ENCODE measurements at regions not wholly inside any gene's neighbourhood (a gene's known extent, or its start where the extent isn't known, plus 50 kb on each side); places are given as distances from the start of the nearest gene placed in this dataset.
"Not testable (repeated sequence)": the region's sequence is repeated elsewhere in the genome, so short reads cannot be mapped to it uniquely, and the experiment has no call there.

GRCh38 chr2:142502402-142502801 is 371.6 kb upstream of the LRP1B start:
- Histone ChIP-seq H3K4me1 (ENCODE audit: low read depth) (no peaks in the 10 kb centered on the region), H3K9me3 (no peaks in the 10 kb centered on the region), H3K4me3 (no peak overlapping the region), H3K36me3 (ENCODE audit: low read depth) (no peaks in the 10 kb centered on the region)
- no peak for TF ChIP-seq CTCF (IDR thresholded peaks at IDR 0.05)
- ATAC-seq (no peak), DNase-seq (no peak)
- intact Hi-C loops (cut with DNase I, micrococcal nuclease), result no loop called here

GRCh38 chr2:142495141-142495540 is 364.3 kb upstream of the LRP1B start:
- Histone ChIP-seq H3K4me3 (no peak overlapping the region), H3K36me3 (ENCODE audit: low read depth) (no peaks in the 10 kb centered on the region), H3K4me1 (ENCODE audit: low read depth) (no peaks in the 10 kb centered on the region), H3K9me3 (no peaks in the 10 kb centered on the region)
- TF ChIP-seq CTCF (IDR thresholded peaks at IDR 0.05), result no peak
- intact Hi-C loops (cut with DNase I, micrococcal nuclease), result no loop called here
- peak in 1 of 3 donors; percentile 58 for DNase-seq
- peak; percentile 94 for ATAC-seq

- intact Hi-C loops (cut with DNase I, micrococcal nuclease); H3K36me3 ChIP-seq (ENCODE audit: low read depth); H3K4me3 ChIP-seq; H3K4me1 ChIP-seq (ENCODE audit: low read depth); H3K9me3 ChIP-seq; ATAC-seq; DNase-seq: not testable (repeated sequence)
Observed at GRCh38 chr2:142489631-142490030, 358.8 kb upstream of the LRP1B start.

GRCh38 chr2:142484111-142484510 is 353.3 kb upstream of the LRP1B start:
- DNase-seq (no peak), ATAC-seq (no peak)
- no peak for TF ChIP-seq CTCF (IDR thresholded peaks at IDR 0.05)
- no peak overlapping the region for H3K4me3 ChIP-seq
- no peaks in the 10 kb centered on the region for H3K36me3 ChIP-seq (ENCODE audit: low read depth)
- no peaks in the 10 kb centered on the region for H3K4me1 ChIP-seq (ENCODE audit: low read depth)
- intact Hi-C loops (cut with DNase I, micrococcal nuclease), result no loop called here
- peaks cover 4% of the 10 kb centered on the region for H3K9me3 ChIP-seq

- intact Hi-C loops (cut with DNase I, micrococcal nuclease), result no loop called here
- ATAC-seq, result no peak
- H3K9me3 ChIP-seq, result peaks cover 4% of the 10 kb centered on the region
- H3K36me3 ChIP-seq (ENCODE audit: low read depth), result no peaks in the 10 kb centered on the region
- no peak for TF ChIP-seq CTCF (IDR thresholded peaks at IDR 0.05)
- no peak for DNase-seq
- no peak overlapping the region for H3K4me3 ChIP-seq
- no peaks in the 10 kb centered on the region for H3K4me1 ChIP-seq (ENCODE audit: low read depth)
Observed at GRCh38 chr2:142483653-142484052, 352.8 kb upstream of the LRP1B start.

DNA sequence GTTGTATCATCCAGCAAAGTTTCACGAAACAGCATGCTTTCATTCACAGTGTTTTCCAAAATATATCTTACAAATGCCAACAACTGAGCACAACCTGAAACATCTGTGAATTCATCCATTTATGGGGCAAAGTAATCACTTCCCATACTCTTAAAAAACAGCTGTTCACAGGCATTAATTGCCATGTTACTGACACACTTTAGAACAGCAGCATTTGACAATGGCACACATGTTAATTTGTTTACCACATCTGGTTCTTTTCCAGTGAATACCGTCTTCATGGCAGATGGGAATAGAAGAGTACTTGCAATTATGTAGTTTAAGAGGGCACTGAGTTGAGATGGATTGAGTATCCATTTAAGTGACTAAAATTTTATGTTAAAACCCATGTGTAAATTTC is 347.4 kb upstream of the LRP1B start:
- no peak for DNase-seq
- ATAC-seq, result no peak
- Histone ChIP-seq H3K4me1 (ENCODE audit: low read depth) (no peaks in the 10 kb centered on the region), H3K9me3 (no peaks in the 10 kb centered on the region), H3K36me3 (ENCODE audit: low read depth) (no peaks in the 10 kb centered on the region), H3K4me3 (no peak overlapping the region)
- intact Hi-C loops (cut with DNase I, micrococcal nuclease), result no loop called here
- no peak for TF ChIP-seq CTCF (IDR thresholded peaks at IDR 0.05)
